IMR-90 (cell line): ENCODE measurements at regions not wholly inside any gene's neighbourhood (a gene's known extent, or its start where the extent isn't known, plus 50 kb on each side); places are given as distances from the start of the nearest gene placed in this dataset.

Source experiments
- FOS ChIP-seq: fragments of 150-350 bp; IDR thresholded peaks from 2 replicates; pipeline ENCODE4 v1.6.1; 2016; ENCODE audit warnings: low read depth, low read length
- MAFK ChIP-seq: IDR thresholded peaks from 2 replicates; pipeline ENCODE4 v1.6.1; 2012; ENCODE audit warnings: low read depth, low read length, improper control_type of control experiment
- MAZ ChIP-seq: IDR thresholded peaks from 2 replicates; pipeline ENCODE4 v1.6.1; 2012; ENCODE audit warnings: low read depth, mild to moderate bottlenecking, low read length, improper control_type of control experiment, moderate library complexity, borderline replicate concordance
- MXI1 ChIP-seq: IDR thresholded peaks from 2 replicates; pipeline ENCODE4 v1.6.1; 2012; ENCODE audit warnings: low read depth, mild to moderate bottlenecking, low read length, moderate library complexity, borderline replicate concordance
- NFE2L2 ChIP-seq: fragments of 150-350 bp; IDR thresholded peaks from 2 replicates; pipeline ENCODE4 v1.6.1; 2016; ENCODE audit warnings: low read depth, mild to moderate bottlenecking, low read length
- POLR2A ChIP-seq: IDR thresholded peaks from 2 replicates; pipeline ENCODE4 v1.6.1; 2012; ENCODE audit warnings: mild to moderate bottlenecking, low read depth, low read length
- RAD21 ChIP-seq: IDR thresholded peaks from 2 replicates; pipeline ENCODE4 v1.6.1; 2012; ENCODE audit warnings: low read length, improper control_type of control experiment
- RFX5 ChIP-seq: IDR thresholded peaks from 2 replicates; pipeline ENCODE4 v1.8.0; 2012; ENCODE audit warnings: low read depth, mild to moderate bottlenecking, low read length, moderate library complexity
- TF ChIP-seq, protein P1 (sequence below): conservative IDR thresholded peaks from 2 replicates; pipeline ENCODE4 v1.5.1; 2012; ENCODE audit warnings: mild to moderate bottlenecking, low read depth, low read length, improper control_type of control experiment
- TF ChIP-seq, protein P2 (sequence below): fragments of 150-350 bp; IDR thresholded peaks from 2 replicates; pipeline ENCODE4 v1.6.1; 2017; ENCODE audit warnings: mild to moderate bottlenecking, antibody characterized with exemption, low read length, low read depth

DNA sequence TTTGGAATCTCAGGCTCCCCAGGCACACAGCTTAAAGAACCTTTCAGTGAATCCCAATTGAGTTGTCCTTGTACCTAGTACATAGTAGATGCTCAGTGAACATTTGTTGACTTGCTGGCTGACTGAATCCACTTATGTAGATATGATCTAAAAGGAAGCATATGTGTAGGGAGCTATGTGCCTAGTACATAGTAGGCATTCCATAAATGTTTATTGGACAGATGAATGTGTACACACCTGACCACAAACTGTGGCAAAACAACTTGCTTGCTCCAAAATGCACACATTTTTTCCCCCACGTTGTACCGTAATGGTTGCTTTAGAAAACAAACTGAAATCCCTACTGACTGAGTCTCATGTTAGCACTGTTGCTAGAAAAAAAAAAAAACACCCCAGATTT, 80.2 kb upstream of the IL12B start:
- TF ChIP-seq POLR2A (no peak), MXI1 (no peak), NFE2L2 (no peak), RFX5 (no peak), MAFK (no peak), RAD21 (no peak), FOS (no peak), MAZ (no peak)
- TF ChIP-seq, protein P1, sequence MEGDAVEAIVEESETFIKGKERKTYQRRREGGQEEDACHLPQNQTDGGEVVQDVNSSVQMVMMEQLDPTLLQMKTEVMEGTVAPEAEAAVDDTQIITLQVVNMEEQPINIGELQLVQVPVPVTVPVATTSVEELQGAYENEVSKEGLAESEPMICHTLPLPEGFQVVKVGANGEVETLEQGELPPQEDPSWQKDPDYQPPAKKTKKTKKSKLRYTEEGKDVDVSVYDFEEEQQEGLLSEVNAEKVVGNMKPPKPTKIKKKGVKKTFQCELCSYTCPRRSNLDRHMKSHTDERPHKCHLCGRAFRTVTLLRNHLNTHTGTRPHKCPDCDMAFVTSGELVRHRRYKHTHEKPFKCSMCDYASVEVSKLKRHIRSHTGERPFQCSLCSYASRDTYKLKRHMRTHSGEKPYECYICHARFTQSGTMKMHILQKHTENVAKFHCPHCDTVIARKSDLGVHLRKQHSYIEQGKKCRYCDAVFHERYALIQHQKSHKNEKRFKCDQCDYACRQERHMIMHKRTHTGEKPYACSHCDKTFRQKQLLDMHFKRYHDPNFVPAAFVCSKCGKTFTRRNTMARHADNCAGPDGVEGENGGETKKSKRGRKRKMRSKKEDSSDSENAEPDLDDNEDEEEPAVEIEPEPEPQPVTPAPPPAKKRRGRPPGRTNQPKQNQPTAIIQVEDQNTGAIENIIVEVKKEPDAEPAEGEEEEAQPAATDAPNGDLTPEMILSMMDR: no peak
- TF ChIP-seq, protein P2, sequence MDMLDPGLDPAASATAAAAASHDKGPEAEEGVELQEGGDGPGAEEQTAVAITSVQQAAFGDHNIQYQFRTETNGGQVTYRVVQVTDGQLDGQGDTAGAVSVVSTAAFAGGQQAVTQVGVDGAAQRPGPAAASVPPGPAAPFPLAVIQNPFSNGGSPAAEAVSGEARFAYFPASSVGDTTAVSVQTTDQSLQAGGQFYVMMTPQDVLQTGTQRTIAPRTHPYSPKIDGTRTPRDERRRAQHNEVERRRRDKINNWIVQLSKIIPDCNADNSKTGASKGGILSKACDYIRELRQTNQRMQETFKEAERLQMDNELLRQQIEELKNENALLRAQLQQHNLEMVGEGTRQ: no peak
